ACC112 (cell line): ENCODE measurements at regions not wholly inside any gene's neighbourhood (a gene's known extent, or its start where the extent isn't known, plus 50 kb on each side); places are given as distances from the start of the nearest gene placed in this dataset.
A peak's percentile ranks its signal among the peaks of the same experiment; 100 is the strongest.

ENCODE experiments used
- H2AFZ ChIP-seq: fragments of 200-600 bp; sonication (generic); one replicate; pipeline ENCODE4 v1.6.0; 2017; ENCODE audit warnings: antibody characterized with exemption, low read length; ENCODE audit not compliant: unreplicated experiment
- H3K27ac ChIP-seq: fragments of 200-600 bp; sonication (generic); 2 replicates; pipeline ENCODE4 v1.5.1; 2014; ENCODE audit warnings: low read depth, mild to moderate bottlenecking, antibody characterized with exemption, low read length, moderate library complexity
- H3K27me3 ChIP-seq: fragments of 200-600 bp; sonication (generic); 2 replicates; pipeline ENCODE4 v1.6.1; 2014; ENCODE audit warnings: mild to moderate bottlenecking, antibody characterized with exemption, low read length, moderate library complexity, mixed read lengths; ENCODE audit not compliant: insufficient read depth
- H3K36me3 ChIP-seq: fragments of 200-600 bp; sonication (generic); 2 replicates; pipeline ENCODE4 v1.6.1; 2016; ENCODE audit warnings: mild to moderate bottlenecking, antibody characterized with exemption, low read length, moderate library complexity, mixed read lengths; ENCODE audit not compliant: insufficient read depth
- H3K4me1 ChIP-seq: fragments of 200-600 bp; sonication (generic); one replicate; pipeline ENCODE4 v1.6.1; 2016; ENCODE audit warnings: low read length, mixed read lengths; ENCODE audit not compliant: insufficient read depth, unreplicated experiment, control insufficient read depth
- H3K4me3 ChIP-seq: fragments of 200-600 bp; sonication (generic); 2 replicates; pipeline ENCODE4 v1.5.1; 2014; ENCODE audit warnings: mild to moderate bottlenecking, low read depth, low read length
- H3K79me2 ChIP-seq: fragments of 200-600 bp; sonication (generic); one replicate; pipeline ENCODE4 v1.6.0; 2016; ENCODE audit warnings: low read length; ENCODE audit not compliant: control insufficient read depth, unreplicated experiment, insufficient read depth

DNA sequence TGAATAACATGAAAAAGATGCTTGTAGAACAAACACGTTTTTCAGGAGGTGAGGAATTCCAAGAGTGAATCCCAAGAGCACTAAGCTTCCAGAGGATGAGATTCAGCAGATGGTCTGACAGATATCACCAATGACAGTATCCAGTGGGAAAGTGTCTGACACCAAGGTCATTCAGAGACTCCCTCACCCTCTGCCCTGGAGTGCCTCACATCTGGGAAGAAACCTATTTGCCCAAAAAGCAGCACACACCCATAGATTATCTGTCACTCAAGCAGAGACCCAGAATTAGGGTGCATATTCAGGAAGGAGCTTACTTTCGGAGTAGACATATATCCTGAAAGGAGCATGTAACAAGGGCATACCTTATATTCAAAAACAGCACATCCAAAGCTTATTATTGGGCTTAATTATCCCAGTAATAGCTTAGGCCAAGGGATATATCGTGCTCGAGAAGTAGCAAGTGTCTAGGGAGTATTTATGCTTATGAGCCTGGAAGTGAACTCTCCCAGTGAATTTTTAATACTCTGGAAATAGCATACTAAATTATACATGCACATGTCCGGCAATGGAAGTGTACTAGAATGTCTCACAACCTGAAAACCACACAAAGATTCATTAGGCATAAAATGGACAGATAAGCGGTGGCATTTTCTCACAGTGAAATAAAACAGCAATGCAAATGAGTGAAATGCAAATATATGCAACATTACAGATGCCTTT lies 998.1 kb upstream of the TMEM132C start:
- H3K27ac ChIP-seq = peak overlapping the region; percentile 73
- H3K79me2 ChIP-seq = no peaks in the 10 kb centered on the region
- H3K36me3 ChIP-seq = 0 out of 2 replicates have a peak, but pooled peaks cover 2% of the 10 kb centered on the region
- H3K27me3 ChIP-seq = no peaks in the 10 kb centered on the region
- H3K4me1 ChIP-seq = peaks cover 32% of the 10 kb centered on the region
- no peak overlapping the region for H2AFZ ChIP-seq
- no peak overlapping the region for H3K4me3 ChIP-seq

DNA sequence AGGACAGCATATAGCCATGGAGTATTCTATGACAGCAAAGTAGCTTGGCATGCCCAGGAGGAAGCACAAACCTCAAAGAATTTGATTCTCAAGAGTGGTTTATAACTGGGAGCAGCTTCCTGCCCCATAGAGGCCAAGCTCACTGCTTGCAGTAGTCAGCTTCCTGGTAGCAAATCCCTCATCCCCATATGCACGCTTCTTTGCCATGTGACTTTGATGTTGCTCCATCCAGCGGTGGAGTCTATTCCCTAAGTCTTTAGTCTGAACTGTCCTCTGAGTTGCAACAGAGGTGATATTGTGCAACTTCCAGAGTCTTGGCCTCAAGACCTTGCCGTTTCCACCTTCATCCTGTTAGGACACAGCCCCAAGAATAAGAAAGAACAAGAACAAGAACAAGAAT lies 996.8 kb upstream of the TMEM132C start:
- peak overlapping the region; percentile 82 for H3K27ac ChIP-seq
- no peaks in the 10 kb centered on the region for H3K36me3 ChIP-seq

DNA sequence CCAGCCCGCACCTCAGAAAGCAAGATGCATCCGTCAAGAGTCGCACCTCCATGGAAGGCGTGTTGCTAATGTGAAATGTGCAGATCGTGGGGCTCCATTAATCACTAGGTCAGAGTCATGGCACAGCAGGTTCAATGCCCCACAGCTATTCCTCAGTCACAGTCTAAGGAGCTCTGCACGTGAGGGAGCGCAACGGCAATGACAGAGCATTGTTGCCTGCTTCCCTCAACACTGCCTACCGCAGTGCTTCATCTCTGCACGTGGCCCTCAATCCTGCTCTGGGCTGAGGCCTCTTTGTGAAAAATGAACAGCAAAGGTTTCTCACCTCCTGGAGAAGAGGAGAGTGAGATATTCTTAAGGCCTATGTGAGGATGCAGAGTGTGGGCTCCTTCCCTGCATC lies 995.2 kb upstream of the TMEM132C start:
- H3K79me2 ChIP-seq = no peaks in the 10 kb centered on the region

More for the DNA sequence above, 996.8 kb upstream of the TMEM132C start:
- Histone ChIP-seq H2AFZ (no peak overlapping the region), H3K79me2 (no peaks in the 10 kb centered on the region), H3K27me3 (no peaks in the 10 kb centered on the region), H3K4me3 (no peak overlapping the region), H3K4me1 (peaks cover 37% of the 10 kb centered on the region)

DNA sequence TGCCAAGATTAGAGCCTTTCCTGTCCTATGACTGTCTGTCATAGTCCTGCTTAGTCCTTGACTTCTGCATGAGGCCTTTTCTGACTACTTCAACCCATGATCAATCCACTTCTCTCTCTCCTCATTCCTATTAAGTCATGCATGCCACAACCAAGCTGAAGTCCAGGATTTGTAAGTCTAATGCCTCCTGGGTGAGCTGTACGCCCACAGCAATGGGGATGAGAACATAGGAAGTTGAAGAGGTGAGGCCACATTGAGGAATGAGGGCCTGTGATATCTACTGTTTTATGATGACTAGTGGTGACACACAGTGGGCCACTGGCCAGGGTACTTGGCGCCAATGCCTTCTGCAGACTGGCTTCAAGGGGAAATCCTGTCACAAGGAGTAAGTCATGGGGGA lies 994.1 kb upstream of the TMEM132C start:
- H3K4me3 ChIP-seq = no peak overlapping the region
- H3K27me3 ChIP-seq = no peaks in the 10 kb centered on the region
- H3K36me3 ChIP-seq = no peaks in the 10 kb centered on the region
- no peaks in the 10 kb centered on the region for H3K79me2 ChIP-seq
- peaks cover 37% of the 10 kb centered on the region for H3K4me1 ChIP-seq
- H2AFZ ChIP-seq = no peak overlapping the region
- H3K27ac ChIP-seq = peak overlapping the region; percentile 97

More for the DNA sequence above, 995.2 kb upstream of the TMEM132C start:
- no peak overlapping the region for H3K4me3 ChIP-seq
- no peaks in the 10 kb centered on the region for H3K36me3 ChIP-seq
- peak overlapping the region; percentile 97 for H3K27ac ChIP-seq
- H3K27me3 ChIP-seq = no peaks in the 10 kb centered on the region
- peaks cover 37% of the 10 kb centered on the region for H3K4me1 ChIP-seq
- no peak overlapping the region for H2AFZ ChIP-seq

DNA sequence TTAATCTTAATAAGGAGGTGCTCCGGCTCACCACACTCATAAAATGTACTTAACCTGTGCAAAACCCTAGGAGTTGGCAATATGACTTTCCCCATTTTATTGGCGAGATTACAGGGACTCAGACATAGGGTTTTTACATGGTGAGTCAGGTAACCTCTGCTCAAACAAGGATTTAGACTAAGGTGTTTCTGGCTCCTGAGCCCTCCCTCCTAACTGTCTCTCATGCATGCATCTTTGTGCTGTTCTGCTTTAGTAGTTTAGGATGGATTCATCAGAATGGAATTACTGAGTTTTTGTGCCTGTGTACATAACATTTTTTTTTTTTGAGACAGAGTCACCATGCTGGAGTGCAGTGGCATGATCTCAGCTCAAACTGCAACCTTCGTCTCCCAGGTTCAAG lies 993.3 kb upstream of the TMEM132C start:
- H3K4me3 ChIP-seq = peak overlapping the region; percentile 13; the same call in 1 of the 2 replicates
- no peaks in the 10 kb centered on the region for H3K27me3 ChIP-seq
- H2AFZ ChIP-seq = peak overlapping the region; percentile 35
- no peaks in the 10 kb centered on the region for H3K79me2 ChIP-seq
- H3K36me3 ChIP-seq = no peaks in the 10 kb centered on the region
- peak overlapping the region; percentile 97 for H3K27ac ChIP-seq
- H3K4me1 ChIP-seq = peaks cover 37% of the 10 kb centered on the region

DNA sequence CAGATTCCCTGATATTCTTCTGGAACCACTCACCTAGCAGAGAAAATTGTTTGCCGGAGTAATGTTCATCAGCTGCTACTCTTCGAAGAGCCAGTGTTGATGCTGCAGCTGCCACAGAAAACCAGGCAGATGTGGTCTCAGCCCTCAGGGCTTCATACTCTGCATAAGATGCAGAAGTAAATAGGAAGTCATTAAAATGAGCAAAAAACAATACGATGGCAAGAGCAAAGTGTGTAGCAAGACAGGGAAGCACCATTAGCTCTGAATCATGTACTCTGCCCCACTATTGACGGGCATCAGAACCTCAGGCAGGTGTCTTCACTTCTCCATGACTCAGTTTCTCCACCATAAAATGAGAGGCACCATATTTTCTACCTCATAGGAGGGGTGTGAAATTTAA lies 991.6 kb upstream of the TMEM132C start:
- peaks cover 33% of the 10 kb centered on the region for H3K4me1 ChIP-seq
- no peak overlapping the region for H3K4me3 ChIP-seq
- H3K79me2 ChIP-seq = no peaks in the 10 kb centered on the region
- H3K36me3 ChIP-seq = no peaks in the 10 kb centered on the region
- no peak overlapping the region for H2AFZ ChIP-seq
- H3K27ac ChIP-seq = peak overlapping the region; percentile 97
- H3K27me3 ChIP-seq = no peaks in the 10 kb centered on the region

DNA sequence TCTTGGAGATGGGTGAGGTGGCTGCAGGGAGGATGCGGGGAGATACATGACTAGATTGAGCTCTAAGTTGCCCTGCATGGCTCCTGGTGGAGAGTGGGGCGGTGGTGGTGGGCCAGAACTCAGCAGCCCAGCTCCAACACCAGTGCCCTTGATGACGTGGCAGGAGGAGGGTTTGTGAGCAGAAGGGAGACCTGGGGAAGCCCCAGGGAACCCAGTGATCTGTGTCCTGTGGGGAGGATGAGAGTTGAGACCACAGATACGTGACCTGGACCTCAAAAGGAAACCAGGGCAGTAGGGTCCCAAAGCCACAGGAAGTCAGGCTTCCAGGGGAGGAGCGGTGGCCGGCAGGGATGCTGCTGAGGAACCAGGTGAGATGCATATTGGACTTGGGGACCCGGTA lies 989.1 kb upstream of the TMEM132C start:
- Histone ChIP-seq H2AFZ (no peak overlapping the region), H3K79me2 (no peaks in the 10 kb centered on the region), H3K36me3 (no peaks in the 10 kb centered on the region), H3K4me1 (peaks cover 17% of the 10 kb centered on the region), H3K4me3 (no peak overlapping the region), H3K27ac (no peak overlapping the region), H3K27me3 (no peaks in the 10 kb centered on the region)

DNA sequence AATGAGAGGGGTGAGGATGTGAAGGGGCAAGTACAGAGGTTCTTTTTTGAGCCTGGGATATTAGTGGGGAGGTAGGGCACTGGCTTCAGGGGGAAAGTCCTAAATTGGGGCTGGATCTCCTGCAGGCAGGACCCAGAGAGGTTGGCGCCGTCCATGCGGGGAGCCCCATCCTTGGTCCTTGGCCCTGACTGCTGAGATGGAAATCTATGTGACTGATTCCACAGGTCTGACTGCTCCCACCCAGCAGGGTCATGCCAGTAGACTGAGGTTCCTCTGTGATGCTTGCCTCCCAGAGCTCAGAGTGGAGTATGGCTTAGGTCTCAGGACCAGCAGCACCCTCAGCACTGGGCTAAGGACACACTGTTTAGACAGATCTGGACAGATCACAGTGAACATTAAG lies 988.6 kb upstream of the TMEM132C start:
- H3K4me1 ChIP-seq = peaks cover 17% of the 10 kb centered on the region
- no peaks in the 10 kb centered on the region for H3K27me3 ChIP-seq
- no peaks in the 10 kb centered on the region for H3K36me3 ChIP-seq
- no peak overlapping the region for H2AFZ ChIP-seq
- no peak overlapping the region for H3K27ac ChIP-seq
- no peaks in the 10 kb centered on the region for H3K79me2 ChIP-seq
- no peak overlapping the region for H3K4me3 ChIP-seq

DNA sequence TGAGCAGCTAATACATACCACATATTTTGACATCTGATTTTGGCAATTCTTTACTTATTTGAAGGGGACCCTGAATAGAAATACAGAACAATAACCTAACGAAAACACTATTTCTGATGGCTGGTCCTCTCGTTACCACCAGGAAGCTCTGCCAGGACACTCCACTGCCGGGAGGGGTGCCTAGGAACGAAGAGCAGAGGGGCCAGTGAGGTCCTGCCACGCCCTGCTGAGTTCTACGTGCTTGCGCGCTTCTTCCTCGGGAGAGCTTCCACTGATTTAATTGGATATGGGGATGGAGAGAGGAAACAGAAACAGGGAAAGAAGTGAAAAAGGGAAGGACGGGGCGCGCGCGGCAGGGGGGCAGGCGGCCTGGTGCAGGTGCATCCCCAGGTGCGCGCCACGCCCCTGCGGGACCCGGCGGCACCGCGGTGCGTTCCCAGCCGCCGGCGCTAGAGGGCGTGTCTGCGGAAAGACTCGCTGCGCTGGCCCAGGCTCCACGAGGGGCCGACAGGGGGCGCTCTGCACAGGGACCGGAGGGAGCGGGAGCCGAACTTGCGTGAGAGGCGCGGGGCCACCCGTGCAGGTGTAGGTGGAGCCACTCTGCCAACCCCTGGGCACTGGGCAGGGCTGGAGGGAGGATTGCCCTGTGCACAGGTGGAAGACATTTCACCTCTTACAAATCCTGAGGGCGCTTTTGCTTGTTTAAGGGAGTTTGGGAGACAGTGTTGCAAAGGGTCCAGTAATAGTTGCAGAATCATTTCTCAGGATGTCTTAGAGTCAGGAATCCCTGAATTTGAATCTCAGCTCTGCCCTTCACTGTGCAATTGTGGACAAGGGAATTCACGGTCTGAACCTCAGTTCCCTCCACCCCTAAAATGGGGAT lies 986.3 kb upstream of the TMEM132C start:
- no peak overlapping the region for H3K27ac ChIP-seq
- no peak overlapping the region for H2AFZ ChIP-seq
- no peaks in the 10 kb centered on the region for H3K79me2 ChIP-seq
- no peak overlapping the region for H3K4me3 ChIP-seq
- H3K36me3 ChIP-seq = no peaks in the 10 kb centered on the region
- peaks cover 30% of the 10 kb centered on the region for H3K4me1 ChIP-seq
- no peaks in the 10 kb centered on the region for H3K27me3 ChIP-seq

DNA sequence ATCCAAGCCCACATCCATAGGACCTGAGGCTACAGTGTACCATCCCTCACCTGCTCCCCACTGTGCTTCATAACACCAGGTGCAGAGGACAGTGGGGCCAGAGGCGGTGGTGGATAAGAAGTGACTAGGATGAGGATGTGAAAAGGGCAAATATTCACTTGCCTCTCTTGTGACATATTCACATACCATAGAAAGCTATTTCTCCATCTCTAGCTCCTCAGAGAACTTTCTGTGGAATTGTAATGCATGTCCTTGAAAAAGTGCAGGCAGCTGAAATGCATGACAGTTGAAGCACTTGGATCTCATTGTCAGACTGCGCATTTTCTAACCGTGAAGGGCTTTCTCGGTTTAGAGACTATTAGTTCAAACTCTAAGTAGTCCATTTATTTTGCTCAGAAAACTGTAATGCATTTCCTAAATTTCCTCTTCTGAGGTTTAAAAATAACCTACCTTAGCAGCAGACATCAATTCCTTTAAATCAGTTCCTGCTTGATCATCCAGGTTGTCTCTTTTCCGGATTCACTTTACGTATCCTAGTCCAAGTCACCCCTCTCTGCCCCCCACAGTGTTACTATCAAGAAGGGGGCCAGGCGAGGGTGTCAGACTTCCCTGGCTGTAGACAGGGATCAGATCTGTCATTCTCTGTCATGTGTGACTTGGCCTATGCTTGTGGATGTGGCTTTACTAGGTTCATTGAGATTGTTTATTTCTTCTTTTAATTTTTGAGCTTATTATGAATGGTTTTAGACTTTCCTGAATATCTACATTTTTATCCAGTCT lies 984.0 kb upstream of the TMEM132C start:
- no peaks in the 10 kb centered on the region for H3K36me3 ChIP-seq
- H3K27ac ChIP-seq = peak overlapping the region; percentile 98
- H3K27me3 ChIP-seq = no peaks in the 10 kb centered on the region
- H3K4me1 ChIP-seq = peaks cover 37% of the 10 kb centered on the region
- H3K79me2 ChIP-seq = no peaks in the 10 kb centered on the region
- H3K4me3 ChIP-seq = no peak overlapping the region
- H2AFZ ChIP-seq = no peak overlapping the region
